Loucy (cell line): ENCODE measurements at regions not wholly inside any gene's neighbourhood (a gene's known extent, or its start where the extent isn't known, plus 50 kb on each side); places are given as distances from the start of the nearest gene placed in this dataset.

ENCODE experiments used
- CTCF ChIP-seq: fragments of 200-600 bp; sonication (generic); conservative IDR thresholded peaks from 2 replicates; pipeline ENCODE4 v1.5.1; 2014; ENCODE audit warnings: mild to moderate bottlenecking, antibody characterized with exemption, low read length
- EZH2phosphoT487 ChIP-seq: fragments of 200-600 bp; IDR thresholded peaks from 2 replicates; pipeline ENCODE4 v1.6.1; 2018; ENCODE audit warnings: antibody characterized with exemption, mild to moderate bottlenecking, moderate library complexity, borderline replicate concordance

- TF ChIP-seq CTCF (no peak), EZH2phosphoT487 (no peak)
These were observed 211.2 kb downstream of the NUAK1 start for GRCh38 chr12:105927564-105927963.
